DND-41 (cell line): ENCODE measurements at regions not wholly inside any gene's neighbourhood (a gene's known extent, or its start where the extent isn't known, plus 50 kb on each side); places are given as distances from the start of the nearest gene placed in this dataset.

ENCODE experiments used
- ATAC-seq: fragments of 200-7000 bp; cut with Tn5 transposase; 3 replicates; pipeline ENCODE4 v1.9.1; 2021; ENCODE audit warnings: low read depth; ENCODE audit not compliant: insufficient read depth
- DNase-seq: peaks from one replicate; pipeline ENCODE4 v3.0.0-alpha.2; 2020
- H2AFZ ChIP-seq: 2 replicates; pipeline ENCODE4 v1.6.0; 2012; ENCODE audit warnings: low read depth, low read length
- H3K27ac ChIP-seq: 2 replicates; pipeline ENCODE4 v1.5.1; 2012; ENCODE audit warnings: low read length, inconsistent platforms
- H3K27me3 ChIP-seq: fragments of 200-600 bp; sonication (generic); 2 replicates; pipeline ENCODE4 v1.6.0; 2012; ENCODE audit warnings: low read length, mild to moderate bottlenecking, inconsistent platforms; ENCODE audit not compliant: insufficient read depth, poor library complexity
- H3K36me3 ChIP-seq: 2 replicates; pipeline ENCODE4 v1.5.1; 2012; ENCODE audit warnings: low read length, inconsistent platforms; ENCODE audit not compliant: insufficient read depth
- H3K4me1 ChIP-seq: 2 replicates; pipeline ENCODE4 v1.5.1; 2012; ENCODE audit warnings: mild to moderate bottlenecking, low read length; ENCODE audit not compliant: insufficient read depth
- H3K4me2 ChIP-seq: 2 replicates; pipeline ENCODE4 v1.6.0; 2012; ENCODE audit warnings: mild to moderate bottlenecking, moderate library complexity, low read length, inconsistent platforms; ENCODE audit not compliant: insufficient read depth
- H3K4me3 ChIP-seq, 2 experiments: fragments of 200-600 bp in 1 of 2; shearing (Covaris generic) in 1 of 2; 2 replicates each; pipeline ENCODE4 v1.5.1; 2012 to 2016; ENCODE audit warnings: inconsistent platforms in 2 of 2, low read length in 2 of 2, mild to moderate bottlenecking in 2 of 2, low read depth in 1 of 2, moderate library complexity in 1 of 2
- H3K79me2 ChIP-seq: 2 replicates; pipeline ENCODE4 v1.6.0; 2012; ENCODE audit warnings: low read length, inconsistent platforms; ENCODE audit not compliant: insufficient read depth
- H3K9ac ChIP-seq: 2 replicates; pipeline ENCODE4 v1.6.0; 2012; ENCODE audit warnings: low read depth, mild to moderate bottlenecking, inconsistent platforms, low read length, moderate library complexity
- H3K9me3 ChIP-seq: 2 replicates; pipeline ENCODE4 v1.5.1; 2012; ENCODE audit warnings: low read length, moderate library complexity, mild to moderate bottlenecking, inconsistent platforms; ENCODE audit not compliant: insufficient read depth, severe bottlenecking
- H4K20me1 ChIP-seq: 2 replicates; pipeline ENCODE4 v1.6.0; 2012; ENCODE audit warnings: low read length; ENCODE audit not compliant: insufficient read depth
- CTCF ChIP-seq: IDR thresholded peaks from 2 replicates; pipeline ENCODE4 v1.5.1; 2012; ENCODE audit warnings: borderline replicate concordance, low read length, moderate library complexity, mild to moderate bottlenecking; ENCODE audit not compliant: poor library complexity, severe bottlenecking; ENCODE audit errors: extremely low read depth
- EZH2 ChIP-seq: IDR thresholded peaks from 3 replicates; pipeline ENCODE4 v1.6.1; 2012; ENCODE audit warnings: borderline replicate concordance, low read depth, mild to moderate bottlenecking, moderate library complexity, low read length, inconsistent platforms; ENCODE audit not compliant: severe bottlenecking

DNA sequence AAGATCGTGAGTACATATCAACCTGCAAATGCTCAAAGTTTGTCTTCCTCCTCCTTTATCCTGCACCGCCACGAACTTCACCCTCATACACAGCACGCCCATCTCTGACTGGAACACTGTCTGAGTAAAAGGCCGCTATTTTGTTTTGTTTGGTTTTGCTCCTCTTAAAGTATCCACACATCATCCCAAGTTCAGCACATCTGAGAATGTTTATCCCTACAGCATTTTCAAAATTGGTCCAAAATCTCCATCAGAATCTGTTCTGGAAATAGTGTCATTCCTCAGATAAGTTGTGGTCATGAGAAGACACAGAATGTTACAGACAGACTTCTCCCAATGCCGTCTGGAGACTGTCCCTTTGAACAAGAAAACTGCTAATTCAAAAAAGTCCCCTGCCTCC is 251.6 kb upstream of the ARID1B start:
- H3K4me3 ChIP-seq, result no peak overlapping the region
- H3K27ac ChIP-seq, result no peak overlapping the region
- no peak for TF ChIP-seq CTCF
- no peak for TF ChIP-seq EZH2
- H4K20me1 ChIP-seq, result no peaks in the 10 kb centered on the region
- DNase-seq (no peak), ATAC-seq (no peak)
- H3K4me2 ChIP-seq, result no peak overlapping the region
- no peak overlapping the region for H3K9ac ChIP-seq
- H3K79me2 ChIP-seq, result no peaks in the 10 kb centered on the region
- no peaks in the 10 kb centered on the region for H3K27me3 ChIP-seq
- H2AFZ ChIP-seq, result no peak overlapping the region
- H3K36me3 ChIP-seq, result no peaks in the 10 kb centered on the region
- H3K4me1 ChIP-seq, result no peaks in the 10 kb centered on the region
- H3K9me3 ChIP-seq, result no peaks in the 10 kb centered on the region

GRCh38 chr6:156519940-156520339 is 257.2 kb upstream of the ARID1B start:
- no peak for TF ChIP-seq EZH2
- no peak for ATAC-seq
- Histone ChIP-seq H3K27ac (no peak overlapping the region), H3K9ac (no peak overlapping the region), H3K4me1 (no peaks in the 10 kb centered on the region), H4K20me1 (no peaks in the 10 kb centered on the region), H3K4me3 (no peak overlapping the region), H3K36me3 (no peaks in the 10 kb centered on the region), H3K79me2 (no peaks in the 10 kb centered on the region), H2AFZ (no peak overlapping the region), H3K9me3 (peaks cover 3% of the 10 kb centered on the region), H3K4me2 (no peak overlapping the region), H3K27me3 (no peaks in the 10 kb centered on the region)
- no peak for DNase-seq

- Histone ChIP-seq H3K9ac (no peak overlapping the region), H4K20me1 (no peaks in the 10 kb centered on the region), H3K4me2 (no peak overlapping the region), H2AFZ (no peak overlapping the region), H3K4me3 (no peak overlapping the region), H3K4me1 (no peaks in the 10 kb centered on the region), H3K79me2 (no peaks in the 10 kb centered on the region), H3K36me3 (no peaks in the 10 kb centered on the region), H3K9me3 (peaks cover 3% of the 10 kb centered on the region), H3K27ac (no peak overlapping the region), H3K27me3 (no peaks in the 10 kb centered on the region)
- no peak for TF ChIP-seq CTCF
- no peak for TF ChIP-seq EZH2
- no peak for ATAC-seq
- DNase-seq, result no peak
Measured at GRCh38 chr6:156517088-156517487, 260.1 kb upstream of the ARID1B start.

- ATAC-seq (no peak), DNase-seq (no peak)
- TF ChIP-seq EZH2, result no peak
- TF ChIP-seq CTCF, result no peak
- H3K4me1 ChIP-seq, result no peaks in the 10 kb centered on the region
- H3K4me3 ChIP-seq, result no peak overlapping the region
- no peaks in the 10 kb centered on the region for H4K20me1 ChIP-seq
- peaks cover 3% of the 10 kb centered on the region for H3K9me3 ChIP-seq
- H2AFZ ChIP-seq, result no peak overlapping the region
- H3K27me3 ChIP-seq, result no peaks in the 10 kb centered on the region
- no peak overlapping the region for H3K4me2 ChIP-seq
- no peak overlapping the region for H3K27ac ChIP-seq
- no peak overlapping the region for H3K9ac ChIP-seq
- H3K79me2 ChIP-seq, result no peaks in the 10 kb centered on the region
- no peaks in the 10 kb centered on the region for H3K36me3 ChIP-seq
Measured at GRCh38 chr6:156515242-156515641, 261.9 kb upstream of the ARID1B start.
